G401.6 (cell line): ENCODE measurements at regions not wholly inside any gene's neighbourhood (a gene's known extent, or its start where the extent isn't known, plus 50 kb on each side); places are given as distances from the start of the nearest gene placed in this dataset.
"Not testable (repeated sequence)": the region's sequence is repeated elsewhere in the genome, so short reads cannot be mapped to it uniquely, and the experiment has no call there.

ENCODE experiments used
- FAIRE-seq: peaks from 2 replicates; lab custom pipeline; 2012; peaks lifted over from hg19 to GRCh38; lab: Jason Lieb, UNC

- FAIRE-seq = no peak
These were observed 107.4 kb downstream of the LEPR start for GRCh38 chr1:65527707-65528503.

- no peak for FAIRE-seq
These were observed 111.6 kb downstream of the LEPR start for GRCh38 chr1:65531972-65532570.

- FAIRE-seq = no peak
These were observed 115.5 kb downstream of the LEPR start for GRCh38 chr1:65535981-65536380.

GRCh38 chr1:65538086-65538485, 117.6 kb downstream of the LEPR start:
- FAIRE-seq = no peak

GRCh38 chr1:65538664-65539063, 118.2 kb downstream of the LEPR start:
- FAIRE-seq = no peak

GRCh38 chr1:65539266-65540131, 119.0 kb downstream of the LEPR start:
- FAIRE-seq = no peak

- no peak for FAIRE-seq
These were observed 120.7 kb downstream of the LEPR start for GRCh38 chr1:65541161-65541560.

- no peak for FAIRE-seq
These were observed 121.4 kb downstream of the LEPR start for GRCh38 chr1:65541865-65542264.

GRCh38 chr1:65542592-65542991, 122.1 kb downstream of the LEPR start:
- FAIRE-seq = not testable (repeated sequence)

- FAIRE-seq = not testable (repeated sequence)
These were observed 130.0 kb downstream of the LEPR start for GRCh38 chr1:65550306-65551010.

GRCh38 chr1:65552484-65552883, 132.0 kb downstream of the LEPR start:
- FAIRE-seq = not testable (repeated sequence)

GRCh38 chr1:65554086-65554764, 133.8 kb downstream of the LEPR start:
- not testable (repeated sequence) for FAIRE-seq

- FAIRE-seq = no peak
These were observed 134.4 kb downstream of the LEPR start for GRCh38 chr1:65554829-65555228.

- FAIRE-seq = no peak
These were observed 137.7 kb downstream of the LEPR start for GRCh38 chr1:65558215-65558614.

- FAIRE-seq = no peak
These were observed 144.0 kb downstream of the LEPR start for GRCh38 chr1:65564493-65564892.

- no peak for FAIRE-seq
These were observed 147.8 kb downstream of the LEPR start for GRCh38 chr1:65568285-65568684.

GRCh38 chr1:65572701-65573421, 152.4 kb downstream of the LEPR start:
- no peak for FAIRE-seq

GRCh38 chr1:65577278-65577677, 156.8 kb downstream of the LEPR start:
- FAIRE-seq = no peak

- FAIRE-seq = not testable (repeated sequence)
These were observed 157.5 kb downstream of the LEPR start for GRCh38 chr1:65577982-65578381.

GRCh38 chr1:65581119-65581518, 160.7 kb downstream of the LEPR start:
- FAIRE-seq = no peak

- no peak for FAIRE-seq
These were observed 163.9 kb downstream of the LEPR start for GRCh38 chr1:65584399-65584798.
